ENCODE measurements at regions not wholly inside any gene's neighbourhood (a gene's known extent, or its start where the extent isn't known, plus 50 kb on each side); places are given as distances from the start of the nearest gene placed in this dataset.
"Not testable (repeated sequence)": the region's sequence is repeated elsewhere in the genome, so short reads cannot be mapped to it uniquely, and the experiment has no call there.

- DNase-seq (ENCODE audit: extremely low read depth, low read depth, low spot score), result no peak
Observed at GRCh38 chr2:146777181-146777580, 1067.6 kb upstream of the ACVR2A start.

- no peak for DNase-seq (ENCODE audit: extremely low read depth, low read depth, low spot score)
Observed at GRCh38 chr2:146776596-146776995, 1068.2 kb upstream of the ACVR2A start.

GRCh38 chr2:146771531-146771930 lies 1073.3 kb upstream of the ACVR2A start:
- DNase-seq (ENCODE audit: extremely low read depth, low read depth, low spot score), result no peak

GRCh38 chr2:146764301-146764700 lies 1080.5 kb upstream of the ACVR2A start:
- DNase-seq (ENCODE audit: extremely low read depth, low read depth, low spot score), result no peak

GRCh38 chr2:146762786-146763185 lies 1082.0 kb upstream of the ACVR2A start:
- no peak for DNase-seq (ENCODE audit: extremely low read depth, low read depth, low spot score)

- DNase-seq (ENCODE audit: extremely low read depth, low read depth, low spot score), result no peak
Observed at GRCh38 chr2:146754606-146755005, 1090.2 kb upstream of the ACVR2A start.

- DNase-seq (ENCODE audit: extremely low read depth, low read depth, low spot score), result no peak
Observed at GRCh38 chr2:146748046-146748445, 1096.8 kb upstream of the ACVR2A start.

- no peak for DNase-seq (ENCODE audit: extremely low read depth, low read depth, low spot score)
Observed at GRCh38 chr2:146741260-146741659, 1103.6 kb upstream of the ACVR2A start.

- no peak for DNase-seq (ENCODE audit: extremely low read depth, low read depth, low spot score)
Observed at GRCh38 chr2:146734821-146735190, 1110.0 kb upstream of the ACVR2A start.

GRCh38 chr2:146734042-146734820 lies 1110.6 kb upstream of the ACVR2A start:
- DNase-seq (ENCODE audit: extremely low read depth, low read depth, low spot score), result peak; percentile 34

- DNase-seq (ENCODE audit: extremely low read depth, low read depth, low spot score), result no peak
Observed at GRCh38 chr2:146730882-146731281, 1113.9 kb upstream of the ACVR2A start.

- DNase-seq (ENCODE audit: extremely low read depth, low read depth, low spot score), result no peak
Observed at GRCh38 chr2:146721486-146721885, 1123.3 kb upstream of the ACVR2A start.

- no peak for DNase-seq (ENCODE audit: extremely low read depth, low read depth, low spot score)
Observed at GRCh38 chr2:146720170-146720569, 1124.7 kb upstream of the ACVR2A start.

GRCh38 chr2:146716591-146716990 lies 1128.2 kb upstream of the ACVR2A start:
- DNase-seq (ENCODE audit: extremely low read depth, low read depth, low spot score), result no peak

- no peak for DNase-seq (ENCODE audit: extremely low read depth, low read depth, low spot score)
Observed at GRCh38 chr2:146709004-146709403, 1135.8 kb upstream of the ACVR2A start.

GRCh38 chr2:146701183-146701582 lies 1143.6 kb upstream of the ACVR2A start:
- DNase-seq (ENCODE audit: extremely low read depth, low read depth, low spot score), result no peak

- DNase-seq (ENCODE audit: extremely low read depth, low read depth, low spot score), result no peak
Observed at GRCh38 chr2:146697307-146697706, 1147.5 kb upstream of the ACVR2A start.

- DNase-seq (ENCODE audit: extremely low read depth, low read depth, low spot score), result not testable (repeated sequence)
Observed at GRCh38 chr2:146696787-146697186, 1148.0 kb upstream of the ACVR2A start.

GRCh38 chr2:146681991-146682390 lies 1162.8 kb upstream of the ACVR2A start:
- DNase-seq (ENCODE audit: extremely low read depth, low read depth, low spot score), result no peak

GRCh38 chr2:146678516-146678915 lies 1166.3 kb upstream of the ACVR2A start:
- DNase-seq (ENCODE audit: extremely low read depth, low read depth, low spot score), result no peak

- DNase-seq (ENCODE audit: extremely low read depth, low read depth, low spot score), result no peak
Observed at GRCh38 chr2:146677280-146677679, 1167.5 kb upstream of the ACVR2A start.

- DNase-seq (ENCODE audit: extremely low read depth, low read depth, low spot score), result no peak
Observed at GRCh38 chr2:146669735-146670134, 1175.1 kb upstream of the ACVR2A start.

GRCh38 chr2:146666340-146666739 lies 1178.5 kb upstream of the ACVR2A start:
- peak; percentile 56 for DNase-seq (ENCODE audit: extremely low read depth, low read depth, low spot score)

Measured in glomerular endothelial cell (primary cell).